MCF 10A (cell line): ENCODE measurements at regions not wholly inside any gene's neighbourhood (a gene's known extent, or its start where the extent isn't known, plus 50 kb on each side); places are given as distances from the start of the nearest gene placed in this dataset.

ENCODE experiments used
- BruUV-seq: library from RNA; stranded (reverse); fragments of 400-500 nt; replicated peaks from 2 replicates; lab custom pipeline; 2021; lab: Mats Ljungman, UMichigan
- CTCF ChIA-PET: fragments of 300-600 bp; sonication (Branson Sonifier 250); formaldehyde crosslinking; extraction: SDS; loops from one replicate; lab custom pipeline; 2021; ENCODE audit warnings: antibody characterized with exemption, inconsistent platforms; lab: Yijun Ruan, JAX
- POLR2A ChIA-PET: fragments of 300-600, 350-650 bp; sonication (Branson Sonifier 250); formaldehyde crosslinking; extraction: SDS; loops from one replicate; lab custom pipeline; 2020; ENCODE audit warnings: antibody characterized with exemption, inconsistent platforms; lab: Yijun Ruan, JAX
- DNase-seq: peaks from one replicate; pipeline ENCODE4 v3.0.0-alpha.2; 2018; ENCODE audit not compliant: unreplicated experiment
- H3K27ac Mint-ChIP-seq: one replicate; pipeline ENCODE4 v1.8.0; 2022; ENCODE audit warnings: mild to moderate bottlenecking, low read depth, mixed read lengths; ENCODE audit not compliant: unreplicated experiment
- H3K27me3 Mint-ChIP-seq: one replicate; pipeline ENCODE4 v1.8.0; 2022; ENCODE audit warnings: mixed read lengths; ENCODE audit not compliant: insufficient read depth, unreplicated experiment
- H3K36me3 Mint-ChIP-seq: one replicate; pipeline ENCODE4 v1.8.0; 2022; ENCODE audit warnings: mild to moderate bottlenecking, moderate library complexity, mixed read lengths; ENCODE audit not compliant: insufficient read depth, unreplicated experiment
- H3K4me1 Mint-ChIP-seq: one replicate; pipeline ENCODE4 v1.8.0; 2022; ENCODE audit warnings: mixed read lengths; ENCODE audit not compliant: insufficient read depth, unreplicated experiment
- H3K4me3 Mint-ChIP-seq: one replicate; pipeline ENCODE4 v1.8.0; 2022; ENCODE audit warnings: mild to moderate bottlenecking, moderate library complexity, mixed read lengths; ENCODE audit not compliant: unreplicated experiment
- H3K9me3 Mint-ChIP-seq: one replicate; pipeline ENCODE4 v1.8.0; 2022; ENCODE audit warnings: mixed read lengths; ENCODE audit not compliant: unreplicated experiment
- CTCF ChIP-seq: fragments of 200-600 bp; IDR thresholded peaks from one replicate; pipeline ENCODE4 v1.8.0; 2022; ENCODE audit warnings: antibody characterized with exemption, mild to moderate bottlenecking; ENCODE audit not compliant: unreplicated experiment
- intact Hi-C: fragments of 100-400 bp; cut with micrococcal nuclease; formaldehyde crosslinking; loops from 2 replicates; pipeline ENCODE4 v1.14.1; 2022

- H3K4me3 Mint-ChIP-seq: peak overlapping the region; percentile 59
- H3K36me3 Mint-ChIP-seq: no peaks in the 10 kb centered on the region
- peak; percentile 99 for DNase-seq
- no TSS peak for BruUV-seq
- intact Hi-C loops: no loop called here
- ChIA-PET CTCF (interaction anchor here (0.7 to 1.9 kb wide), 7 partner anchors 14 to 474 kb away, joined by 3 to 6 read pairs (median 5); no protein-coding TSS in a partner anchor), POLR2A (interaction anchor here (0.6 to 1.3 kb wide), 4 partner anchors 45 to 442 kb away, joined by 3 to 6 read pairs (median 3); no protein-coding TSS in a partner anchor)
- no peaks in the 10 kb centered on the region for H3K27me3 Mint-ChIP-seq
- H3K4me1 Mint-ChIP-seq: peaks cover 20% of the 10 kb centered on the region
- no peak for TF ChIP-seq CTCF
- H3K27ac Mint-ChIP-seq: peak overlapping the region; percentile 73
- peaks cover 7% of the 10 kb centered on the region for H3K9me3 Mint-ChIP-seq
These were observed 155.4 kb upstream of the PDE3A start for GRCh38 chr12:20212658-20213555.

GRCh38 chr12:20213723-20214625 is 154.4 kb upstream of the PDE3A start:
- Mint-ChIP-seq H3K27me3 (no peaks in the 10 kb centered on the region), H3K27ac (no peak overlapping the region), H3K36me3 (no peaks in the 10 kb centered on the region), H3K4me1 (peaks cover 20% of the 10 kb centered on the region), H3K9me3 (peaks cover 7% of the 10 kb centered on the region), H3K4me3 (no peak overlapping the region)
- CTCF ChIA-PET: interaction anchor here (1.0 to 1.9 kb wide), 4 partner anchors 13 to 475 kb away, joined by 3 to 6 read pairs (median 6); no protein-coding TSS in a partner anchor
- intact Hi-C loops: no loop called here
- POLR2A ChIA-PET: interaction anchor here (1.3 kb wide), 1 partner anchor 299 kb away, joined by 6 read pairs; no protein-coding TSS in a partner anchor
- BruUV-seq: no TSS peak
- TF ChIP-seq CTCF: no peak
- peak; percentile 13 for DNase-seq

GRCh38 chr12:20220339-20220738 is 148.0 kb upstream of the PDE3A start:
- H3K9me3 Mint-ChIP-seq: peaks cover 7% of the 10 kb centered on the region

More at GRCh38 chr12:20220339-20220738, 148.0 kb upstream of the PDE3A start:
- TF ChIP-seq CTCF: peak; percentile 25
- no peak overlapping the region for H3K4me3 Mint-ChIP-seq
- BruUV-seq: no TSS peak
- H3K27ac Mint-ChIP-seq: no peak overlapping the region
- no peaks in the 10 kb centered on the region for H3K36me3 Mint-ChIP-seq
- peak; percentile 61 for DNase-seq
- ChIA-PET CTCF (interaction anchor here (0.6 to 4.0 kb wide), 6 partner anchors 98 to 481 kb away, joined by 3 to 30 read pairs (median 9); no protein-coding TSS in a partner anchor), POLR2A (interaction anchor here (1.0 kb wide), 1 partner anchor 304 kb away, joined by 3 read pairs; no protein-coding TSS in a partner anchor)
- no peaks in the 10 kb centered on the region for H3K4me1 Mint-ChIP-seq
- intact Hi-C loops: loop anchor here (1.0 kb wide), 3 partner anchors 305 to 481 kb away; no protein-coding TSS in a partner anchor
- peaks cover 32% of the 10 kb centered on the region for H3K27me3 Mint-ChIP-seq
